ENCODE measurements at regions not wholly inside any gene's neighbourhood (a gene's known extent, or its start where the extent isn't known, plus 50 kb on each side); places are given as distances from the start of the nearest gene placed in this dataset.

- in situ Hi-C loops (cut with HindIII; ENCODE audit: low pct_unique_long_range_greater_than_20kb, low sequenced_read_pairs): no loop called here
- ChIA-PET CTCF (no interaction called here), POLR2A (no interaction called here)
- no peak overlapping the region for H3K4me3 ChIP-seq (ENCODE audit: low read depth in 2 of 2, low read length in 2 of 2)
- H3K27ac ChIP-seq (ENCODE audit: low read length): no peak overlapping the region
- H3K9me3 ChIP-seq (ENCODE audit: control insufficient read depth, insufficient read depth, low read depth, low read length): no peaks in the 10 kb centered on the region
- no TSS peak for BruUV-seq (replicated peaks)
- H3K27me3 ChIP-seq (ENCODE audit: control insufficient read depth, insufficient read depth, low read length): no peaks in the 10 kb centered on the region
- DNase-seq (ENCODE audit: low read depth, low spot score): no peak
- H3K4me1 ChIP-seq (ENCODE audit: control insufficient read depth, insufficient read depth, low read length): no peaks in the 10 kb centered on the region
- no peak for ATAC-seq
- H3K36me3 ChIP-seq (ENCODE audit: control insufficient read depth, insufficient read depth, low read length): no peaks in the 10 kb centered on the region
- TF ChIP-seq TCF7L2 (IDR thresholded peaks at IDR 0.05; ENCODE audit: low read depth, low read length) (no peak), REST (IDR thresholded peaks at IDR 0.05; ENCODE audit: insufficient read depth in 1 of 2, low read depth in 2 of 2, low read length in 1 of 2) (no peak), CTCF (IDR thresholded peaks at IDR 0.05) (no peak), SIN3A (IDR thresholded peaks at IDR 0.05; ENCODE audit: borderline replicate concordance, insufficient read depth, low read depth, low read length) (no peak), POLR2AphosphoS5 (IDR thresholded peaks at IDR 0.05; ENCODE audit: low read depth, low read length) (no peak)
- intact Hi-C loops (cut with micrococcal nuclease; ENCODE audit: unreplicated experiment): no loop called here
Measured at GRCh38 chr21:31802331-31802730, 70.4 kb upstream of the SCAF4 start.

GRCh38 chr21:31801551-31802219 lies 69.8 kb upstream of the SCAF4 start:
- H3K36me3 ChIP-seq (ENCODE audit: control insufficient read depth, insufficient read depth, low read length): no peaks in the 10 kb centered on the region
- H3K9me3 ChIP-seq (ENCODE audit: control insufficient read depth, insufficient read depth, low read depth, low read length): no peaks in the 10 kb centered on the region
- POLR2A ChIA-PET: no interaction called here
- no peak for ATAC-seq
- intact Hi-C loops (cut with micrococcal nuclease; ENCODE audit: unreplicated experiment) (no loop called here), in situ Hi-C loops (cut with HindIII; ENCODE audit: low pct_unique_long_range_greater_than_20kb, low sequenced_read_pairs) (no loop called here)
- H3K27me3 ChIP-seq (ENCODE audit: control insufficient read depth, insufficient read depth, low read length): no peaks in the 10 kb centered on the region
- CTCF ChIA-PET: no interaction called here
- H3K27ac ChIP-seq (ENCODE audit: low read length): no peak overlapping the region
- no peak overlapping the region for H3K4me3 ChIP-seq (ENCODE audit: low read depth in 2 of 2, low read length in 2 of 2)
- DNase-seq (ENCODE audit: low read depth, low spot score): no peak
- no peaks in the 10 kb centered on the region for H3K4me1 ChIP-seq (ENCODE audit: control insufficient read depth, insufficient read depth, low read length)
- no TSS peak for BruUV-seq (replicated peaks)
- TF ChIP-seq CTCF (IDR thresholded peaks at IDR 0.05): no peak
- TF ChIP-seq TCF7L2 (IDR thresholded peaks at IDR 0.05; ENCODE audit: low read depth, low read length): no peak
- TF ChIP-seq REST (IDR thresholded peaks at IDR 0.05; ENCODE audit: insufficient read depth in 1 of 2, low read depth in 2 of 2, low read length in 1 of 2): no peak
- no peak for TF ChIP-seq POLR2AphosphoS5 (IDR thresholded peaks at IDR 0.05; ENCODE audit: low read depth, low read length)
- TF ChIP-seq SIN3A (IDR thresholded peaks at IDR 0.05; ENCODE audit: borderline replicate concordance, insufficient read depth, low read depth, low read length): no peak
